ENCODE measurements at regions not wholly inside any gene's neighbourhood (a gene's known extent, or its start where the extent isn't known, plus 50 kb on each side); places are given as distances from the start of the nearest gene placed in this dataset.

DNA sequence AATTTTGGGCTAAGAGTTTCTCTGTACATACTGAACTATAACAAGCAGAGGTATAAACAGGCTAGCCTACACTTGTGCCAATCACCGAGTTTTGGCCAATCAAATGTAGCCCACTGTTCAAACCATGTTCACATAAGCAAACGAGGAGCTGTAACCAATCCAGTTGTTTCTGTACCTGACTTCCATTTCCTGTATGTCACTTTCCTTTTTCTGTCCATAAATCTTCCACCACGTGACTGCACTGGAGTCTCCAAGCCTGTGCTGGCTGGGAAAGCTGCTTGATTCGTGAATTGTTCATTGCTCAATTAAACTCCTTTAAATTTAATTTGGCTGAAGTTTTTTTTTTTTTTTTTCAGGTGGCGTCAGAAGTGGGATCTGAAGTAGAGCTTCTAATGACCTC, 332.9 kb downstream of the RNF144B start:
- no peaks in the 10 kb centered on the region for H3K4me1 Mint-ChIP-seq (ENCODE audit: low read depth)
- no peak overlapping the region for H3K27ac Mint-ChIP-seq
- no peaks in the 10 kb centered on the region for H3K36me3 Mint-ChIP-seq (ENCODE audit: low read depth)
- no peak overlapping the region for H3K4me3 Mint-ChIP-seq
- peaks cover 3% of the 10 kb centered on the region for H3K9me3 Mint-ChIP-seq
- no peaks in the 10 kb centered on the region for H3K27me3 Mint-ChIP-seq (ENCODE audit: low read depth)
- no peak for DNase-seq (ENCODE audit: low spot score)

DNA sequence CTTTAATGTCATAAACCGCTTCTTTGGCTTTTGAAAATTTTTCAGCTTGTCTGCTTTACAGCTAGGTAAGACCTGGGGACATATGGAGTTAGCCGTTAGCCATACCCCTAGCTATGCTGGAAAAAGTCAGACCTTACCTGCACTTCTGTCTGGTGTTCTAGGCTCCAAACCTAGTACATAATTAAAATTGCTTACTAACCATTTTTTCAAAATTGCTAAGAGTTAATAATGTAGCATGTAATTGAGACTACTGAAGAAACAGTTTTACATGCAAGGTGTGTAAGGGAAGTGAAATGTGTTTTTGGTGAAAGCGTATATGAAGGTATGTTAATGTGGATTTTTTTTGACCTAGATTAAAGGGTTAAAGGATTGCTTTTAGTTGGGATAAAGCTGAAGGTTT, 336.9 kb downstream of the RNF144B start:
- H3K27me3 Mint-ChIP-seq (ENCODE audit: low read depth) = no peaks in the 10 kb centered on the region
- H3K36me3 Mint-ChIP-seq (ENCODE audit: low read depth) = no peaks in the 10 kb centered on the region
- H3K9me3 Mint-ChIP-seq = no peaks in the 10 kb centered on the region
- H3K27ac Mint-ChIP-seq = no peak overlapping the region
- no peaks in the 10 kb centered on the region for H3K4me1 Mint-ChIP-seq (ENCODE audit: low read depth)
- no peak overlapping the region for H3K4me3 Mint-ChIP-seq
- no peak for DNase-seq (ENCODE audit: low spot score)

DNA sequence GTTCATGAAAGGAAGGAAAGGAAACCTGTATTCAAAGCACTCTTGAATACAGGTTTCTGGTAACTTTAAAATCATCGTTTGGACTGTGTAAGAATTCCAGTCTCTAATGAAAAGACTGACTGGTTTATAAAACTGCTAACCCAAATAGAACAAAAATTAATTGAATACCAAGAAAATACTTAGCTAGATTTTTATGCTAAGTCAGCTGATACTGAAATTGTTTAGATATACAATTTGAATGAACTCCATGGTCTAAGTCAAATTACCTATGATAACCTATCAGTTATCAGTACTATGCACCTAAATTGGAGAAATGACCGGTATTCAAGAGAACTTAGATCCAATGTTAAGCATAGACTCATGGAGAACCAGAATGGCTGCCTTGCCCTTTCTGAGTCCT, 338.3 kb downstream of the RNF144B start:
- Mint-ChIP-seq H3K4me1 (ENCODE audit: low read depth) (no peaks in the 10 kb centered on the region), H3K36me3 (ENCODE audit: low read depth) (no peaks in the 10 kb centered on the region), H3K27me3 (ENCODE audit: low read depth) (no peaks in the 10 kb centered on the region), H3K27ac (no peak overlapping the region), H3K4me3 (no peak overlapping the region), H3K9me3 (no peaks in the 10 kb centered on the region)
- DNase-seq (ENCODE audit: low spot score) = no peak

DNA sequence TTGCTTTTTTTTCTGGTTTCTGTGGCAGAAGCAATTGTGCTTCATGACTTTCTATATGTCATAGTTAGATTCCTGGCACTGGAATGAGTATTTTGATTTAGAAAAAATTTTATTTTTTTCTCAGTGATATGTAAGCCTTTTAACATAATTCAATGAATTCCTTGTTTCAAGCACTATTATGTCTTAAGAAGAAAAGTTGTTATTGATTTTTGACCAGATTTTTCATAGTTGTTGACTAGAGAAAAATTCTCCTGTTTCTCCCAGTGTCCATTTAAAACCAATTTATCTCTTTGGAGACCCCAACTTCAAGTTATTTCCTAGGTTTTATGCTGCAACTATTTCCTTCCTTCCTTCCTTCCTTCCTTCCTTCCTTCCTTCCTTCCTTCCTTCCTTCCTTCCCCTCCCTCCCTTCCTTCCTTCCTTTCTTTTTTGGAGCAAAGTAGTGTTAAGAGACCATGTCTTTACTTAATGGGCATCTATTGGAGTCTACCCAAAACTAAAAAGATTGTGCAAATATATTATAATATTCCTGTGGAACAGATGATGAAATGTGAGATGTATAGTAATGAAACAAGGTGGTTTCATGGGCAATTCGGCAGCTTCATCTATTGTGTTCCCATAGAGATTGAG, 346.9 kb downstream of the RNF144B start:
- H3K27ac Mint-ChIP-seq = no peak overlapping the region
- no peak for DNase-seq (ENCODE audit: low spot score)
- H3K4me1 Mint-ChIP-seq (ENCODE audit: low read depth) = no peaks in the 10 kb centered on the region
- H3K36me3 Mint-ChIP-seq (ENCODE audit: low read depth) = no peaks in the 10 kb centered on the region
- no peak overlapping the region for H3K4me3 Mint-ChIP-seq
- H3K9me3 Mint-ChIP-seq = no peaks in the 10 kb centered on the region
- H3K27me3 Mint-ChIP-seq (ENCODE audit: low read depth) = no peaks in the 10 kb centered on the region

DNA sequence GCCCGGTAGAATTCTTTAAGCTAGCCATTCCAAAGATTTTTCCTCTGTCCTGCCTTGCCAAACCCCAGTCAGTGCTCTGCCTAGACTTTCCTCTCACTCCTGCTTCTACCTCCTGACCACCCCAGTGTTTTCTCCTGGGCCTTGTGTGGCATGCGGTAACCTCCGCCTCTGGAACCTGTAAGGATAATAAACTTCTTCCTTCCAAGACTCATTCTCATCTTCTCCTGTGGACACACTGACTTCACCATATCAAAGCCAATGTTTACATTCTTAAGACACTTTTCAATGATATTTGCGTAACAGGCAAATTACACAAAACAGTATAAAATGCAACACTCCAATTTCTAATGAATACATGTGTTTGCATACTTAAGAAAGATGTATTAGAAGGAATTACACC, 354.6 kb downstream of the RNF144B start:
- DNase-seq (ENCODE audit: low spot score) = no peak
- no peak overlapping the region for H3K4me3 Mint-ChIP-seq
- no peaks in the 10 kb centered on the region for H3K4me1 Mint-ChIP-seq (ENCODE audit: low read depth)
- H3K27me3 Mint-ChIP-seq (ENCODE audit: low read depth) = no peaks in the 10 kb centered on the region
- no peak overlapping the region for H3K27ac Mint-ChIP-seq
- H3K9me3 Mint-ChIP-seq = no peaks in the 10 kb centered on the region
- no peaks in the 10 kb centered on the region for H3K36me3 Mint-ChIP-seq (ENCODE audit: low read depth)

DNA sequence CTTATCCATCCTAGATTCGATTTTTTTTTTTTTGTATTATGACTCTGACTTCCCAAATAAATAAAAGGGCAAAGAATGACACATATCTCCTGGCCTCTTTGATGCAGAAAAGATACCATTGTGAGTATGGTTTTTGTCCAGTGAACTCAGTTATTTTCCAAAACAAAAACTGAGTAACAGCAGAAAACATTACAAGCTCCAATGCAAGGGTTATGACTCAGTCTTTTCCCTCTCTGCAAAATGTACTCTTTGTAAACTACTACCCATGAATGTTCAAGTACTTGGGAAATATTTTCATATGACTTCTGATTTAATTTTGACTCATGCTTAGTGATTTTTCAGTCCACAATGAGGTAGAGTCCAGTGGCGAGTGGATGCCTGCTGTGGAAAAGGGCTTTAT, 355.3 kb downstream of the RNF144B start:
- Mint-ChIP-seq H3K27ac (no peak overlapping the region), H3K4me3 (no peak overlapping the region), H3K9me3 (no peaks in the 10 kb centered on the region), H3K36me3 (ENCODE audit: low read depth) (no peaks in the 10 kb centered on the region), H3K27me3 (ENCODE audit: low read depth) (no peaks in the 10 kb centered on the region), H3K4me1 (ENCODE audit: low read depth) (no peaks in the 10 kb centered on the region)
- DNase-seq (ENCODE audit: low spot score) = no peak

DNA sequence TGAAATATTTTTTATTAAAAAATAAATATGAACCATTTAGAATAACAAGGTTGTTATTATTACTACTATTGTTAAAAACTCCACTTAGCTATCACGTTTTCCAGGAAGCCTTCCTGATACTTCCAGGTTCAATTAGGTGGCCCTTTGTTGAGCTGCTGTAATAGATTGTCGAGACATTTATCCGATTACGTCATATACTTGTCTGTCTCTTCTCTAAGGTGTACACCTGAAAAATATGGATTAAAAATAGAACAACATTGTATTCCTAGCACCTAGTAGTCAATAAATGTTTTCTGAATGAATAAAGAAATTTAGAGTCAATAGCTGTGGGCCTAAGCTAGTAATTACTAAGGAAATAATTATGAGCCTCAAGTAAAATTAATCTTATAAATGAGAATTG, 359.6 kb downstream of the RNF144B start:
- no peaks in the 10 kb centered on the region for H3K4me1 Mint-ChIP-seq (ENCODE audit: low read depth)
- no peak for DNase-seq (ENCODE audit: low spot score)

DNA sequence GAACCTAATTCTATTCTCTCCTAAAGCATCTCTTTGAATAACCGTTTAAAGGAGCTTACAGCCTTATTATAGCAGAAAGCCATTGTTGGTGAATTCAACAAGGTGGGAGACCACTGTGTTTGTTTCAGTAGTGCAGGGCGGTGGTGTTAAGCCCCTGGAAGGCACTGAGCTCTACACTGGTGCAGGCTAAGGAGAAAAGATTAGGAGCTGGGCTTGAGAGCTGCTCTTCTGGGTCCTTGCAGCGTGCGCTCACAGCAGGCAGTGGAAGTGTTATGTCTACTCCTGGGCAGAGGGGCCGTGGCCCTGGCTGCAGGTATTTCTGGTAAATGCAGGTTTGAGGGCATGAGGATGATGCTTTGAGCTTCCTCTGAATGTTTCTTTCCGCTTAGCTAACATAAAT, 361.2 kb downstream of the RNF144B start:
- no peaks in the 10 kb centered on the region for H3K4me1 Mint-ChIP-seq (ENCODE audit: low read depth)
- no peaks in the 10 kb centered on the region for H3K36me3 Mint-ChIP-seq (ENCODE audit: low read depth)
- no peaks in the 10 kb centered on the region for H3K27me3 Mint-ChIP-seq (ENCODE audit: low read depth)
- DNase-seq (ENCODE audit: low spot score) = no peak
- H3K9me3 Mint-ChIP-seq = no peaks in the 10 kb centered on the region
- no peak overlapping the region for H3K4me3 Mint-ChIP-seq
- no peak overlapping the region for H3K27ac Mint-ChIP-seq

More for the DNA sequence above, 359.6 kb downstream of the RNF144B start:
- Mint-ChIP-seq H3K27me3 (ENCODE audit: low read depth) (no peaks in the 10 kb centered on the region), H3K27ac (no peak overlapping the region), H3K4me3 (no peak overlapping the region), H3K36me3 (ENCODE audit: low read depth) (no peaks in the 10 kb centered on the region), H3K9me3 (no peaks in the 10 kb centered on the region)

DNA sequence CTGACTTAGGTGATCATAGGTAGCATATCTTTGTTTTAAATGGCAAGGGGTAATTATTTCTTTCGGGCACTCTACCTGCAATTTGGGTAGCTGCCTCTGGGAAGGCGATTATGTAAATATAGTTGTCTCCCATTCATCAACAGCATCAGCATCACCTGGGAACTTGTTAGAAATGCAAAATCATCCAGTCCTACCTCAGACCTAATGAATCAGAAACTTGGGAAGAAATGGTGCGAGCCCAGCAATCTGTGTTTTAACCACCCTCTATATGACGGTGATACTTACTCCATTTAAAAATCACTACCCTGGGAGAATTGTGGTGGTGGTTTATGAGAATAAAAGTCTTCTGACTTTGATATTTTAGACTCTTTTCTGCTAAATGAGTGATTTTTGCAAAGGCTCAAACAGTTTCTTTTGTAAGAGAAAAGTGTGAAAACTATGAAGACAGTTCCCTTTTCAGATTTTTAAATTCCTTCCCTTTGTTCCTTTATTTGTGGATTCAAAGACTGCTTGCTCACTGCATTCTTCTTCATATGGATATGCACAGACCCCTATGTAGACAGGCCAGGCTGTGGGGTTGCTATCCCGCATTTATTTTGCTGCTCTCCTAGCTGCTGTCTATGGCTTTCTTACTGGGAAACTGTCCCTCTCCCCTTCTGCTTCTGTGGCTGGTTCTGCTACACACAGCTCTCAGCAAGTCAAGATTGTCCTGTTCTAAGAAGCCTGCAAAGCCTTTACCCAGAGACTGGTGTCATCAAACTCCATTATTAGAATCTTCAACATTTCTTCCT, 365.3 kb downstream of the RNF144B start:
- no peak overlapping the region for H3K27ac Mint-ChIP-seq
- H3K9me3 Mint-ChIP-seq = no peaks in the 10 kb centered on the region
- DNase-seq (ENCODE audit: low spot score) = no peak
- H3K27me3 Mint-ChIP-seq (ENCODE audit: low read depth) = no peaks in the 10 kb centered on the region
- H3K4me1 Mint-ChIP-seq (ENCODE audit: low read depth) = no peaks in the 10 kb centered on the region
- H3K36me3 Mint-ChIP-seq (ENCODE audit: low read depth) = no peaks in the 10 kb centered on the region
- H3K4me3 Mint-ChIP-seq = no peak overlapping the region

DNA sequence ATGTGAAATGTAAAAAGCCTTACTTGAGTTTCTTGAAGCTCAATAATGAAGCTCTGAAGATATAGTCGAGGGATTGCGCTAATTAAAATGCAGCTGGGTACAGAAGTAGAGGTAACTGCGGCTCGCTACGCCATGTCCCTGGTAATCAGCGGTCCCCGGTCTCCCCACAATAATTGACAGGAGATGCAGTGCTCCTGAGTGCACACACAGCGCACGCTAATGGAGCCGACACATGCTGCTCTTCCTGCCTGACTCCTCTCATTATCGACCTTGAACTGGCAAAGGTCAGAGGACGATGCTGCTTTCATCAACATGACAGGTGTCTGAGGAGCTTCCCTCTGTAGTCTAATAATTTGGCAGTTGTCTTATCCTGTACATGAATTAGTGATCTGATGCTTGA, 365.9 kb downstream of the RNF144B start:
- no peak overlapping the region for H3K27ac Mint-ChIP-seq
- no peaks in the 10 kb centered on the region for H3K27me3 Mint-ChIP-seq (ENCODE audit: low read depth)
- H3K4me1 Mint-ChIP-seq (ENCODE audit: low read depth) = no peaks in the 10 kb centered on the region
- no peaks in the 10 kb centered on the region for H3K9me3 Mint-ChIP-seq
- DNase-seq (ENCODE audit: low spot score) = no peak
- H3K36me3 Mint-ChIP-seq (ENCODE audit: low read depth) = no peaks in the 10 kb centered on the region
- no peak overlapping the region for H3K4me3 Mint-ChIP-seq

DNA sequence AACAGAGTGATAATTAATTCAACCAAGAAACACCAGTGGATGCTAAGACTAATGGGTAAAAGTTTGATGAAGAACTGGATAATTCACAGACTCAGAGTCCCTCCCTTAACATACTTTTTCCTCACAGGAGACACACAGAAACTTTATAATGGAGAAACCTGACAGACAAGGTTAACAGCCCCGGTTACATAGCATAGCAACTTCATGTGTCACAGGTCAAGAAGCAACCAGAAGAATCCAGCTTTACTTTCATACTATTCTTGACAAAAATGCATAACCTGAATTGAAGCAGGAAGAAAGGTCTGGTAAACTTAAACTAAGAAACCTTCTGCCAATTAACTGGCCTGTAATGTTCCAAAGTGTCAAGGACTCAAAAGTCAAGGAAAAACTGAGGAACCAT, 375.9 kb downstream of the RNF144B start:
- H3K27me3 Mint-ChIP-seq (ENCODE audit: low read depth) = no peaks in the 10 kb centered on the region
- H3K4me1 Mint-ChIP-seq (ENCODE audit: low read depth) = no peaks in the 10 kb centered on the region
- H3K27ac Mint-ChIP-seq = no peak overlapping the region
- no peak for DNase-seq (ENCODE audit: low spot score)
- no peaks in the 10 kb centered on the region for H3K36me3 Mint-ChIP-seq (ENCODE audit: low read depth)
- H3K4me3 Mint-ChIP-seq = no peak overlapping the region
- no peaks in the 10 kb centered on the region for H3K9me3 Mint-ChIP-seq

DNA sequence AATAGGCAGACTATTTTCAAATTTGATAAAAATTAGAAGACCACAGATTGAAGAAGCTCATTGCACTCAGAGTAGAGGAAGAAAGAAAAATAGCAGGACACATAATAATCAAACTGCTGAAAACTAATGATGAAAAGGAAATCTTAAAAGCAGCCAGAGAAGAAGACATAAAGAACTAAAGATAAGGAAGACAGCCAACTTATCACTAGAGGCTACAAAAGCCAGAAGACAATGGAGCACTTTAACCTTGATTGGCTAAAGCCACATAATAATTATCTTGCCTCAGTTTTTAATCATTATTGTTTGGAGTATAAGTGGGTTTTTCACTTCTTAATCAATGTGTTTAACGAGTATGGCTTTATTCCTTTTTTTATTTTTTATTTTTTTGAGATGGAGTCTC, 397.6 kb downstream of the RNF144B start:
- no peaks in the 10 kb centered on the region for H3K4me1 Mint-ChIP-seq (ENCODE audit: low read depth)
- no peak for DNase-seq (ENCODE audit: low spot score)
- H3K27me3 Mint-ChIP-seq (ENCODE audit: low read depth) = no peaks in the 10 kb centered on the region
- no peak overlapping the region for H3K4me3 Mint-ChIP-seq
- H3K36me3 Mint-ChIP-seq (ENCODE audit: low read depth) = no peaks in the 10 kb centered on the region
- H3K27ac Mint-ChIP-seq = no peak overlapping the region
- peaks cover 10% of the 10 kb centered on the region for H3K9me3 Mint-ChIP-seq

DNA sequence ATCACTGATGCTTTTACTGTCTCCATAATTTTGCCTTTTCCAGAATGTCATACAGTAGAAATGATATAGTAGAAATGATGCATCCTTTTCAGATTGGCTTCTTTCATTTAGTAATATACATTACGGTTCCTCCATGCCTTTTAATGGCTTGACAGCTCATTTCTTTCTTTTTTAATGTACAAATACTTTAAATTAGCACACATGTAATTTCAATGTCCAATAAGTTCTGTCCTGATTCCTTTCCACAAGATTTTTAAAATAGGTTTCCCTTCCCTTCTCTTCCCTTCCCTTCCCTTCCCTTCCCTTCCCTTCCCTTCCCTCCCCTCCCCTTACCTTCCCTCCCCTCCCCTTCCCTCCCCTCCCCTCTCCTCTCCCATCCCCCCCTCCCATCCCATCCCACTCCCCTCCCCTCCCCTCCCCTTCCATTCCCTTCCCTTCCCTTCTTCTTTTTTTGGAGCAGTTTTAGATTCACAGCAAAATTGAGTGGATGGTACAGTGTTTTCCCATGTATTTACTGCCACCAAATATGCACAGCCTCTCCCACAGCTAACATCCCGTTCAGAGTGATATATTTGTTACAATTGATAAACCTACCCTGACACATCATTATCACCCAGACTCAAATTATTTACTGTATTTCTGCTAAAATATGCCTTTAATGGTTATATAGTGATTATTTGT, 398.8 kb downstream of the RNF144B start:
- DNase-seq (ENCODE audit: low spot score) = no peak
- Mint-ChIP-seq H3K9me3 (peaks cover 15% of the 10 kb centered on the region), H3K4me1 (ENCODE audit: low read depth) (no peaks in the 10 kb centered on the region), H3K4me3 (no peak overlapping the region), H3K27ac (no peak overlapping the region), H3K27me3 (ENCODE audit: low read depth) (no peaks in the 10 kb centered on the region), H3K36me3 (ENCODE audit: low read depth) (no peaks in the 10 kb centered on the region)

DNA sequence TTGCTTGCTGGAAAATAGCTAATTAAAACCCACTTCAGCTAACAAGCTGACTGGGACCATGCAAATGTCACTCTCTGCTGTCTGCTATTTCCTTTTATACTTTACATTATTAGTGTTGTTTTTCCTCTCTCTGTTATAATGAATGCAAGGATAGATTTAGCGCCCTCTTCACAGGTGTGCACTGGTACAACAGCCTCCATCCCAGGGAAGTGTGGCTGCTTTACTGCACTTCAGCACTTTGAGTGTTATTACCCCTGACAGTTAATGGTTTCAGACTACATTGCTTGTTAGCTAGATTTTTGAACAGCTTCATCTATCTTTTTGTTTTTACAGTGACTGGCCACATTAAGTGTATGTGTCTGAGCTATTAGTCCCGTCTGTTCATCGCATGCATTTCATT, 405.7 kb downstream of the RNF144B start:
- no peak for DNase-seq (ENCODE audit: low spot score)
- Mint-ChIP-seq H3K27ac (no peak overlapping the region), H3K4me1 (ENCODE audit: low read depth) (no peaks in the 10 kb centered on the region), H3K9me3 (peaks cover 28% of the 10 kb centered on the region), H3K27me3 (ENCODE audit: low read depth) (no peaks in the 10 kb centered on the region), H3K36me3 (ENCODE audit: low read depth) (no peaks in the 10 kb centered on the region), H3K4me3 (no peak overlapping the region)

All from T-helper 2 cell treated with Interferon-gamma antibody and Interleukin-4, amounts not matched to agents 5 μg/mL and 100 μg/mL, for 36 hours (primary cell).